HG02798 (cell line): ENCODE measurements at regions not wholly inside any gene's neighbourhood (a gene's known extent, or its start where the extent isn't known, plus 50 kb on each side); places are given as distances from the start of the nearest gene placed in this dataset.
"Not testable (repeated sequence)": the region's sequence is repeated elsewhere in the genome, so short reads cannot be mapped to it uniquely, and the experiment has no call there.

ENCODE experiments used
- ATAC-seq: cut with Tn5 transposase; IDR thresholded peaks from one replicate; pipeline ENCODE4 v1.9.1; 2021; ENCODE audit warnings: mild to moderate bottlenecking; ENCODE audit not compliant: unreplicated experiment, poor library complexity

DNA sequence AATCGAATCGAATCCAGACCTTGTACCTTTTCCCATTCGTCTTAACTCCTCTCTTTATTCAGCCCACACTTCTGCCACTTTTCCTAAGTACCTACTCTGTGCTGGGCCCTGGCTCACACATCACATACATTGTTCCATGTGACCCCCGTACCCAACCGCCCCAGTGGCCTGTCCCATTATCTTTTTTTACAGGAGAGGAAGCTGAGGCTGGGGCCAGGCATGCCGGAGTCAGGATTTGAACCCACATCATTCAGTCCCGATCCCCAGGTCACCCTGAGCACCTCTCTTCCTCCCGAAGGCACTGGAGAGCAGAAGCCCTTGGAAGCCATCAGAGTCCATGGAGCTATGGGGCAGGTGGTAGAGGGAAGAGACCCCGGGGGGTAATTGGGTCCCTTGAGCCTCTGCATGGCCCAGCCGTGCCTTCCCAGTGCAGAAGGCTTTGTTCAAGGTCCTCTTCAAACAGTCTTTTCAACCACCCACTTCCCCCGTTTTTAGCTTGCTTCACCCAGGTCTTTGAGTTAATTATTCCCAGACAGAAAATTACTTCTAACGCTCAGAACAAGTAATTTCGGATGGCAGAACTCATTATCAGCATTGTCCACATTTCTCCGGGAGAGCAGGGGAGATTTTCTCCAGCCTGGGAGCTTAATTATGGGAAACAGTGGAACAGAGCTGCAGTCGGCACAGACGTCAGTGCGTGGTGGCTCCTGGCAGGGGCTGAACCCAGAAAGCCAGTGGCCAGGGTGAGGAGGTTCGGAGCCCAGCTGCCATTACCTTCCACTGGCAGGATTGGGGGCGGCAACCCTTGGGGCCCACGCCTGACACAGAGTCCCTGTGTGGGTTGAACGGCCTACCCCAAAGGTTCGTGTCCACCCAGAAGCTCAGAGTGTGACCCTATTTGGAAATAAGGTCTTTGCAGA, 82.4 kb upstream of the RTL6 start:
- no peak for ATAC-seq

DNA sequence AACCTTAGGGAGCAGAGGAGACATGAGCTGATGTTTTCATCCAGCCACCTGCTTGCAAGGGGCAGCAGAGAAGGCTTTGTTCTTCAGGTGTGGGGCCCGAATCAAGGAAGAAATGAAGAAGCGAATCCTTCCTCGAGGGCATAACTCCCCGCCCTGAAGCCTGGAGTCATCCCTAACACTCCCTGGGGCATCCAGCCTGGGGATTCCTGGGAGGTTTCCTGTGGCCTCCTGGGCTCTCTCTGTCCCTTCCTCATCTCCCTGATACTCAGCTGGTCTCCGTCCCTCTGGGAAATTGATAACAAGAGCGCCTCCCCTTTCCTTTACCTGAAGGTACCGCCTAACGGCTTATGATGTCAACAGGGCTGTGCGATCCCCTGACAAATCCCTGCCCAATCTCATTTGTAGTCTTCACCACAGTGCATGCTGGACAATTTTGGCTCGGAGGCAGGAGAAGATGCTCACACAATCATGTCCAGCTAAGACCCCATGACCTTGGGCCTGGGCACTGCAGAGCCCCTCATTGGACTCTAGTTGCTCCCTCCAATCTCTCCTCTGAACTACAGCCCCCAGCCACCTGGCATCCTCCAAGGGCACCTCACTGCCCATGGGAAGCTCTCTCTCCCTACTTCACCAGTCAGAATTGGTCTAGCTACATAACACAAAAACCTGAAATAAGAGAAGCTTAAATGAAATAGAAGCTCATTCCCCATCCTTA, 80.6 kb upstream of the RTL6 start:
- no peak for ATAC-seq

DNA sequence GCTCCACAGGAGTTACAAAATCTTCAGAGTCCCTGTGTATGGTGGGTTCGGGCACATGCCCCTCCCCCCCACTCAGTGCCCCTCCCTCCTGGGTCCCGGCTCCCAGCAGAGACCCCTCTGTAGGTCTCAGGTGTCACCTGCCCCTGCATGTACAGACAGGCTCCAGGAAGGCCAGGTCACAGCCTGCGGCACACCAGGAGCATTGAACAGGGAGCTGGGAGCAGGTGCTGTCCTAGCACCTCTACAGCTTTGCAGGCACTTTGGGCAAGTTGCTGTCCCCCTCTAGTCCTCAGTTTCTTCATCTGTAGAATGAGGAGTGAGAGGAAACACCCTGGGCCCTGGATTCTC, 80.1 kb upstream of the RTL6 start:
- ATAC-seq, result no peak

DNA sequence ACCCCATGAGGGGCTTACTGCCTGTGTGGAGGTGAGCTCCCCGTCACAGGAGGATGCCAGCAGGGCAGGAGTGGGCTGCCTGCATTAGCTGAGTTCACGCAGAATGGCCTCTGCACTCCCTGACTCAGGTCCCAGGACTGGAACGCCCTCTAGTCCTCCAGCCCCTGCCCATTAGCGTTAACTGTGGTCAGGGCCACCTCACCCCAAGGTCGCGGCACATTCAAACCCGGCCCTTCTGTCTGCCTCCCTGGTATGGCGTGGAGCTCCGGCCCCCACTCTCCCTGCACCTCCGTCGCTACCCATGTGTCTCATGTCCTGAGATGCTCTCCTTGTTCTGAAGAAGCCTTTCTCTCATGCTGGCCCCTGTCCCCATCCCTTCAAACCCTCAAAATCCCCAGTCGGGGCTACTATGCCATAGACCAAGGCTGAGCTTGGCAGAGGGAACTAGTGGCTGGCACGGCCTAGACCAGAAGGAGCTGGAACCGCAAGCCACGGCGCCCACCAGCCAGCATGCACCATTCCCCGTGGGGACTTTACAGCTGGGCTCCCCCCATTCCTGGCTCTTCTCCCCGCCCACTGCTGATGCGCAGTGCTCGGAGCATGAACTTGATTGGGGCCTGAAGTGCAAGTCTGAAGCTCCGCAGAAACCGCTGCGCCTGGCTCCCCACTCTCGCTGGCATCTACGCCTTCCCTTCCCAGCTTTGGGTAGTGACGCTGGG, 79.5 kb upstream of the RTL6 start:
- no peak for ATAC-seq

DNA sequence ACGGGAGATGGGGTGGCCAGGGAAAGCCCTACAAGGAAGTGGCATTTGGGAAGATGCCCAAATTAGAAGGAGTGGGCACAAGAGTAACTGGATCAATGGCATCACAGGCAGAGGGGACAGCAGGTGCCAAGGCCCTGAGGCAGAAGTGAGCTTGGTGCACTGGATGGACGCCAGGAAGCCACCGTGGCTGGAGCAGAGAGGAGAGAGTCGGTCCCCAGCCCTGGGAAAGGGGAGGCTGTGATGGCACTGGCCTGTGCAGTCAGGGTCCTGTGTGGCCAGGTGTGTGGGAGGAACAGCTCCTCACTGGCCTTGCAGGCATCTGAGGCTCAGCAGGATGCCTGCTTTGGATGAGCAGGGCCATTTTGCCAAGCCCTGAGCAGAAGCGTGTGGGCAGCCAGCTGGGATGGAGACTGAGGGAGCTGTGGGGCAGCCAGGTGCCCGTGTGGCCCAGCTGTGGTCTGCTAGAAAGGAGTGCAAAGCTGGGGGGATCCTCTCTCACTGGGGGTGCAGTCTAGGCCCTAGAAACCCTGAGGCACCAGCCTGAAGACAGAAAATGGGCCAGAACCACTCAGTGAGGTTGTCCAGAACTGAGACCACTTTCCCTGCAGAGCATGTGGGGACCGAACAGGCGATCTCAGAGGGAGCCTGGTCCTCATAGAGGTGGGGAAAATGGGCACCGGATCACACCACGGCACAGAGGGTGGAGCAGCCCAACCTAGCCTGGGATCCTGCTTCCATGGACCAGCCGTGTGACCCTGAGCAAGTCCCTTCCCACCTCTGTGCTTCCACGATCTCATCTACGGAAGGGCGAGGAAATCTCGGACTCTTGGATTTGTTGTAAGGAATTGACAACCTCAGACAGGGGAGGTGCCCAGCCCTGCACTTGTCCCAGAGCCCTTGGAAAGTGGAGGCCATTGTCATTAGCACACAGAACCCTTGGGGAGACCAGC, 78.6 kb upstream of the RTL6 start:
- no peak for ATAC-seq

DNA sequence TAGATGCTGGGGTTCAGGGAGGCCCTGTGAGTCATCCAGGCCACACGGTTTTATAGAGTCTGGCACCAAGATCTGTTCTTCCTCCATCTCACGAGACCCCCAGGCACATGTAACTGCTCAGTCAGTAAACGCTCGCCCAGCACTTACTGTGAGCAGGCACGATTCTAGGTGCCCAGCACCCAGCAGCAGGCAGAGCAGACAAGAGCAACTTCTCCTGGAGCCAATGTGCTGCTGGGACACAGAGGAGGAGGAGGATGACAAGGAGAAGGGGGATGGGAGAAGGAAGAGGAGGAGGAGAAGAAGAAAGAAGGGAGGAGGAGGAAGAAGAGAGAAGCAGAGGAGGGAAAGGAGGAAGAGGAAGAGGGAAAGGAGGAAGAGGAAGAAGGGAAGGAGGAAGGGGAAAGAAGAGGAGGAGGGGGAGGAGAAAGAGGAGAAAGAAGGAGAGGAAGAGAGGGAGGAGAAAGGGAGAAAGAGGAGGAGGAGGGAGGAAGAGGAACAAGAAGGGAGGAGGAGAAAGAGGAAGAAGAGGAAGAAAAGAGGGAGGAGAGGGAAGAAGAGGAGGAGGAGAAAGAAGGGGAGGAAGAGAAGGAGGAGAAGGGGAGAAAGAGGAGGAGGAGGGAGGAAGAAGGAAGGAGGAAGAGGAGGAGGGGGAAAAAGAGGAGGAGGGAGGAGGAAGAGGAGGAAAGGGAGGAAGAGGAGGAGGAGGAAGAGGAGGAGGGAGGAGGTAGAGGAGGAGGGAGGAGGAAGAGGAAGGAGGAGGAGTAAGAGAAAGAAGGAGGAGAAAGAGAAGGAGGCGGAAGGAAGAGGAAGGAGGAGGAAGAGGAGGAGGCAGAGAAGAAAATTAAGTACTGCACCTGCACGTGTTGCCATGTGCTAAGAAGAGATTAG, 77.6 kb upstream of the RTL6 start:
- ATAC-seq, result no peak

DNA sequence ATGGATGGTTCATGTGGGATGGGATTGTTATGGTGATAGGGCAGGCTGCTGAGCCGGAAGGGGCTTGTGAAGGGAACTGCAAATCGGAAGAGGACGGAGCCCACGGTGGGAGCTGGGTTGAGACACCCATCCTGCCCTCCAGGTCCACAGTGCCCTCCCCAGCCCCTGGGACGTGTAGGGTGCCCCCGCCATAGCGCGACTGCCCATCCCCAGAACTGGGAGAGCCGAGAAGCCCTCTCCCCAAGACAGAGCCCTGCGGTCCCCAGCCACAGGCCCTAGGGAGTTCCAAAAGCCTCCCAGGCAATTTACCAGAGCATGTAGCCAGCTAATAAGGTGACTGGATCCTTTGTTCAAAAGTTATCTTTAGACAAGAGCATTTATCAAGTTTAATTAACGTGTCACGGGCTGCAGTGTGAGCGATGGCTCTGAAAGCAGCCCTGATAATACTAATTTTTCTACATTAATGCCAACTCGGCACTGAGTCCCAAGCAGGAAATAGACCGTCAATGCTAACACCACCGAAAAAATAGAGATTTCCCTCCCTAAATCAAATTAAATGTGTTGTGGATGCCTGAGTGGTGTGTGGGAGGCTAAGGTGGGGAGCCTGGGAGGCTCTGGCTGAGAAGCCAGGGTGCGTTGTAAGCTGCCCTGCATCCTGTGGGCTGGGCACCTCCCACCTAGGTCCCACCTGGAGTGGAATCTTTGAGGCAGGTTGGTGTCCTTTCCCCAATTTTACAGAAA, 76.8 kb upstream of the RTL6 start:
- no peak for ATAC-seq

DNA sequence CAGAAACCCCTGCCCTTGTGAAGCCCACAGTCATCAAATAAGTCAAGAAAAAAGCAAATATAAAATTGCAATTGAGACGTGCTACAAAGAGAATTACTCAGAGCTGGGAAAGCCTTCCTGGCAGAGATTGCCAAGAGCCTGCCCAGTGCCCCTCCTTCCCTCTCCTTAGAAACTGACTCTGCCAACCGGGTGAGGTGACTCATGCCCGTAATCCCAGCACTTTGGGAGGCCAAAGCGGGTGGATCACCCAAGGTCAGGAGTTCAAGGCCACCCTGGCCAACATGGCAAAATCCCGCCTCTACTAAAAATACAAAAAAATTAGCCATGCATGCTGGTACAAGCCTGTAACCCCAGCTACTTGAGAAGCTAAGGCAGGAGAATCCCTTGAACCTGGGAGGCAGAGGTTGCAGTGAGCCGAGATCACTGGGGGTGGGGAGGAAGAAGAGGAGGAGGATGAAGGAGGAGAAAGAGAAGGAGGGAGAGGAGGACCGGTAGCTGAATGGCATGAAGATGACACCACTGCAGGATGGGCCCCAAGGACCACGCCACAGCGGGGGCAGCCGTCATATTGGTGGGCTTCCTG, 76.1 kb upstream of the RTL6 start:
- ATAC-seq, result no peak

DNA sequence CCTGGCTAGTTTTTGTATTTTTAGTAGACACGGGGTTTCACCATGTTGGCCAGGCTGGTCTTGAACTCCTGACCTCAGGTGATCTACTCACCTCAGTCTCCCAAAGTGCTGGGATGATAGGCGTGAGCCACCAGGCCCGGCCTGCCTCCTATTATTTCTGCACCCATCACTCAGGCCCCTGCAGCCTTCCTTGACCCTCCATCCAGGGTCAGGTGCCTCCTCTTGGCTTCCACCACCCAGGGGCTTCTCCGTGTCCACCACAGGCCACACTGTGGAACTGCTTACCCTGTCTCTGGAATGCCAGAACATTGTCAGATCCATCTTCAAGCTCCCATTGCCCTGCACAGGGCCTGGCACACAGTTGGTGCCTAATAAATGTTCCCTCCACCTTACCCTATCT, 75.4 kb upstream of the RTL6 start:
- ATAC-seq, result no peak

DNA sequence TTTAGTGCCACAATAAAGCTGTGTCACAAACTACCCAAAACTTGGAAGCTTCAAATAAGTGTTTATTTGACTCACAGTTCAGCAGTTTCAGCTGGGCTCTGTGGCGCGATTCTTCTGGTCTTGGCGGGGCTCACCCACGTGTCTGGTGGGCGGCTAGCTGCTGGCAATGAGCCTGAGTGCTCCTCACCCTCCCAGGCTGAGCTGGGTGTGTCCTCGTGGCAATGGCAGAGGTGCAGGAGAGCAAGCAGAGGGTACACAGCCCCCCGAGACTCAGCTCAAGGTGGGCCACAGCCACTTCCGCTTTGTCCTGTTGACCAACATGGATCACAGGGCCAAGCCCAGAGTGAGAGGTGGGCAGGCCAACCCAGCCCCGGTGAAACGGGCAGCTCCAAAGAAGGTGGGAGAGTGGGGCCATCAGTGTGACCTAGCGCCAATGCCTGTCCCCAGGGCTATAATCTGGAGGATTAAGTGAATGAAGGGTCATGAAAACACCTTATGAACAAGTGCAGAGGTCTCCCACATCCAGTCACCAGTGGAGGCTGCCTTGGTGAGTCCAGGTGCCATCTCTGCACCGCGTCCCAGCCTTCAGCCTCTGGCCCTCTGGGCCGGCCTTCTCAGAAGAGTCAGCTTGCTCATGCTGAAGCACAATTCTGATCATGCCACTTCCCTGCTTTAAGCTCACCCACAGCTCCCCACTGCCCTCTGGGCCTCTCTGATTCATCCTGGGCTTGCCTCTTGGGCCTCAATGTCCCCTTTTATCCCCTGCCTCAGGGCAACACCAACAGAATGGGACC, 74.6 kb upstream of the RTL6 start:
- no peak for ATAC-seq

DNA sequence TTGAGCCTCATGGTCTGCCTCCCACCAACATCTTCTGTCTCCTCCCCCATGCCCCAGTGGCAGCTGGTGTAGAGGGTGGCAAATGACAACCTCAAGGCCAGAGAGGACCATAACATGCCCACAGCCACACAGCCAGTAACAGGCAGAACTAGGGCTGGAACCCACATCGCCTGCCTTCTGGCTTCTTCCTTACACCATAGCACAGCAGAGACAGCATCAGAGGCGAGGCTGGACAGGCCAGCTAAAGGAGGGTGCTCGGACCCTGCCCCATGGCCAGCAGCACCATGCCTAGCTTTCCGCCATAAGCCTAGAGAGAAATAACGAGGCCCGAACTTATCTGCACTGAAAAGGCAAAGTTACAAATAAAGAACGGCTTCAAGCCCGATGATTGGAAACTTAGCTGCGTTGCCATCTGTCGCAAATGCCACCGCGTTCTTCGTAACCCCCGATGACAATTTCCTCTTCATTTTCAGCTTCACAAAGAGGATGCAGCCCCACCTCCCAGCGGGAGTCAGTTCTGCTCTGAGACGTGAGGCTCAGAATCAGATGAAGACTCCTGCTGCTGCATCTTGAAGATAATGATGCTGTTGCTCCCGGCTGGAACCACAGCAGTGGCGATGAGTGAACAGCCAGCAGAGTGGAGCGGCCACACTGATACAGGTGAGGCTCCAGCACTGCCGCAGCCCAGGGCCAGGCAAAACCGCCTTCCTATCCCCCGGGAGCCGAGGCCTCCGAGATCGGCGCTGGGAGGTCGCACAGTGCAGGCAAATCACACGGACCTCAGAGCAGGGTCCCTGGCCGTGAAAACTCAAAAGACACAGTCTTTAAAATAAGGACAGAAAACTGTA, 73.8 kb upstream of the RTL6 start:
- no peak for ATAC-seq

DNA sequence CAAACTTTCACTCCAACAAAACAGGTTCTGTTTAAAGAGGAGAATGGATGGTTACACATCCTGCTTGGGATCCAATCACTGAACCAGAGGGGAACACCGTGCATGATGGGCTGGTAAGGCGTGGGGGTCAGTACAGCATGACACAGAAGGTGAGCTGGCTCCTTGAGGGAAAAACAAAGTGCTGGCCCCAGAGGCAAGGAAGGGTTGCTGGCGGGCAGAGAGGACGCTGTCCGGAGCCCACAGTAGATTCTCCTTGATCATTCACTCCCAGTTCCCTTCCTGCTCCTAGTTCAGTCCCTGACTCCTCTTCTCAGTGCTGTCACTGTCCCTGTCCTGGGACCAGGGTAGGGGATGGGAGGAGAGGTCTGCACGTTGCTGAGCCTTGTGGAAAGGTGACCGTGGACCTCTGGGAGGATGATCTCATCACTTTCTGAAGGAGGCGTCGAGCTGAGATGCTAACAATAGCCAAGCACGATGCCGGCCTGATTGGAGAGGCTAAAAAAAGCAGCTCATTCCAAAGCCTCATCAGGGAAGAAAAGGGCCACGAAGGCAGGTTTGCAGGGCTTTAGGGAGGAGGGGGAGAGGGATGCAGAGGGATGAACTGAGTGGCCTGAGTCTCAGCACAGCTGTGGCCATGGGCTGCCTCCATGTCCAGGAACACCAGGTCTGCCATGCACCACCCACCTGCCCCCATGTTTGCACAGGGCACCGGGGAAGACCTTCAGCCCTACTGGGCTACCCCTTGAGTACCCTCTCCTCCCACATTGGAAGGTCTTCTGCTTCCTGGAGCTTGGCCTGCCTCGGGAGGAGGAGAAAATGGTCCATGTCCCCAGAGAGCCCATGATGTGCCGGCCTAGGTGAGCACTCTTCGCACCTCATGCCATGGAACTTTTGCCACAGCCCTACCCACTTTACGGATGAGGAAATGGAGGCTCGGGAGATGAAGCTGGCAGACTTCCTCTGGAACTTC, 72.7 kb upstream of the RTL6 start:
- ATAC-seq, result no peak

DNA sequence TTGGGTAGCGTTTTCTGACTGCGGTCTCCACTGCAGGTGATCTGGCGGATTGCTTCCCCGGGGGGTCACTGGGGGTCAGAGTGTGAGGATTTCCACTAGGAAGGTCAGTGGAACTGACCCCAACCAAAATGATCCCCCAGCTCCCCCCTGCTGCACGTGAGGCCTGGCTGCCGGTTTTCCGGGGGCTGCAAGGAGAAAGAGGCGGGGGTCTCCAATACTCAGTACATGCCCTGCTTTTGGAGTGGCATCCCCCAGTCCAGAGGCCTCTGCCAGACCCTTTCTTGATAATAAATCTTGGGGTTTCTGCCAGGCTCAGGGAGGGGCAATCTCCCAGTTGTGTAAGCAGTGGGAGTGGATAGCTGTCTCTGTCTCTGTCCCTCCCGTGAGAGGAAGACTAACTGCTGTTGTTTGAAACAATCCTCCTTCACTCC, 71.5 kb upstream of the RTL6 start:
- ATAC-seq, result no peak

DNA sequence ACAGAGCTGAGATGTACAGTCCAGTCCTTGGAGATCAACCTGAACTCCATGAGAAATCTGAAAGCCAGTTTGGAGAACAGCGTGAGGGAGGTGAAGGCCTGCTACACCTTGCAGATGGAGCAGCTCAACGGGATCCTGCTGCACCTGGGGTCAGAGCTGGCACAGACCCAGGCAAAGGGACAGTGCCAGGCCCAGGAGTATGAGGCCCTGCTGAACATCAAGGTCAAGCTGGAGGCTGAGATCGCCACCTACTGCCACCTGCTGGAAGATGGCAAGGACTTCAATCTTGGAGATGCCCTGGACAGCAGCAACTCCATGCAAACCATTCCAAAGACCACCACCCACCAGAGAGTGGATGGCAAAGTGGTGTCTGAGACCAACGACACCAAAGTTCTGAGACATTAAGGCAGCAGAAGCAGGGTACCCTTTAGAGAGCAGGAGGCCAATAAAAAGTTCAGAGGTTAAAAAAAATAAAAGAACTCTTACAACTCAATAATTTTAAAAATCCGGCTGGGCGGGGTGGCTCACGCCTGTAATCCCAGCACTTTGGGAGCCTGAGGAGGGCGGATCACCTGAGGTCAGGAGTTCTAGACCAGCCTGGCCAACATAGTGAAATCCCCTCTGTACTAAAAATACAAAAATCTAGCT, 69.9 kb upstream of the RTL6 start:
- no peak for ATAC-seq

DNA sequence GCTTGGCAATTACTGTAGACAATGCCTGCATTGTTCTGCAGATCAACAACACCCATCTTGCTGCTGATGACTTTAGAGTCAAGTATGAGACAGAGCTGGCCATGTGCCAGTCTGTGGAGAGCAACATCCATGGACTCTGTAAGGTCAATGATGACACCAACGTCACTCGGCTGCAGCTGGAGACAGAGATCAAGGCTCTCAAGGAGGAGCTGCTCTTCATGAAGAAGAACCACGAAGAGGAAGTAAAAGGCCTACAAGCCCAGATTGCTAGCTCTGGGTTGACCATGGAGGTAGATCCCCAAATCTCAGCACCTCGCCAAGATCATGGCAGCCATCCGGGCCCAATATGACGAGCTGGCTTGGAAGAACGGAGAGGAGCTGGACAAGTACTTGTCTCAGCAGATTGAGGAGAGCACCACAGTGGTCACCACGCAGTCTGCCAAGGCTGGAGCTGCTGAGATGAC, 69.4 kb upstream of the RTL6 start:
- ATAC-seq, result not testable (repeated sequence)
